GM23248 (cell line): ENCODE measurements at regions not wholly inside any gene's neighbourhood (a gene's known extent, or its start where the extent isn't known, plus 50 kb on each side); places are given as distances from the start of the nearest gene placed in this dataset.

ENCODE experiments used
- EZH2 ChIP-seq: fragments of 200-600 bp; sonication (generic); IDR thresholded peaks from 2 replicates; pipeline ENCODE4 v1.6.1; 2018; ENCODE audit warnings: antibody characterized with exemption, mild to moderate bottlenecking; ENCODE audit not compliant: insufficient read depth, poor library complexity, severe bottlenecking
- EZH2phosphoT487 ChIP-seq: fragments of 200-600 bp; sonication (generic); IDR thresholded peaks from 2 replicates; pipeline ENCODE4 v1.6.1; 2018; ENCODE audit warnings: antibody characterized with exemption, moderate library complexity, mild to moderate bottlenecking, low read depth; ENCODE audit not compliant: insufficient read depth

GRCh38 chr6:9405825-9406224 is 970.5 kb upstream of the SLC35B3 start:
- no peak for TF ChIP-seq EZH2
- TF ChIP-seq EZH2phosphoT487, result no peak
